HG02943 (cell line): ENCODE measurements at regions not wholly inside any gene's neighbourhood (a gene's known extent, or its start where the extent isn't known, plus 50 kb on each side); places are given as distances from the start of the nearest gene placed in this dataset.

Experiments
- ATAC-seq: cut with Tn5 transposase; IDR thresholded peaks from one replicate; pipeline ENCODE4 v1.9.1; 2021; ENCODE audit warnings: mild to moderate bottlenecking, low read depth, moderate library complexity; ENCODE audit not compliant: unreplicated experiment

DNA sequence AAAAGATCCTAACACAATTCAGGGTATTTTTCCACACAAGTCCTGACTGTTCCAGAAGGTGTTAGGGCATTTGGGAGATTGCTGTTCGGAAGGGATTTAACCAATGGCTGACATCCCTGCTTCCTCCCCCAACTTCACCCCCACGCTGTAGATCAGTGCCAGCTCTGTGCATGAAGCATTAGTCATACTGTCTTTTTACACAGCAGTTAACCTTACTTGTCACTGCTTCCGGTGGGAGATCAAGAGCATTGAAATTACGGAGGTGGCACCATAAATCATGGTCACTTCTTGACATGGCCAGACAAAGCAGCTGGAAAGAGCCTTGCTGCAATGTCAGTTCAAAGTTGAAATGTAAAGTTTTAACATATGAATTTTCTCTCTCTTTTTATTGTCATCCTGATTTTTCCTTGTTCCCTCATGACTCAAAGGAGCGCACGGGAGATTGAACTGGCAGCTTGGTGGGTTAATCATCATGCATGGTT lies 70.2 kb downstream of the HRH4 start:
- no peak for ATAC-seq

DNA sequence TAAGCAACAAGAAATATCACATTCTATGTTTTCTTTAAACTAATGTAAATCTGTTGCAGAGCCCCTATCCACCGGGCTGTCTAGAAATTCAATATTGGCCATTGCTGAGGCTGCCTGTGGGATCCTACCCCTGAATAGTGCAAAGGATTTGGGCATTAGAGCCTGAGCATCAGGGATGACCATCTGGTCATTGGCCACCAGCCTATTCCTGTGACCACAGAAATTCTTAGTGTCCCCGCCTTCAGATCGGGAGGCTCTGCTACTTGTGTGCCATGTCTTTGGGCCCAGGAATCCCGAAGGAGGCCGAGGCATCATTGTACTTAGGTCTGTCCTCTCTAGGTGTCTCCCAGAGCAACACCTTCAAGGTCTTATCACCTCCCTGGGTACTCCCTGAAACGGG lies 73.8 kb downstream of the HRH4 start:
- no peak for ATAC-seq

DNA sequence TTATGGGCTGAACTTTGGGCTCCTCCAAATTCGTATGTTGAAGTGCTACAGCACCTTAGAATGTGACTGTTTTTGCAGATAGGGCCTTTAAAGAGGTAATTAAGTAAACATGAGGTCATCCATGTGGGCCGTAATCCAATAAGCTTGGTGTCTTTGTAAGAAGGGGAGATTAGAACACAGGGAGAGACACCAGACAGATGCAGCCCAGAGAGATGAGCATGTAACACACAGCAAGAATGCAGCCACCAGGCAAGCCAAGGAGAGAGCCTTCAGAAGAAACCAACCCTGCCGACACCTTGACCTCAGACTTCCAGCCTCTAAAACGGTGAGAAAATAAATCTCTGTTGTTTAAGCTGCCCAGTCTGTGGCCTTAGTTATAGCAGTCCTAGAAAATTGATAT lies 74.3 kb downstream of the HRH4 start:
- ATAC-seq, result no peak

DNA sequence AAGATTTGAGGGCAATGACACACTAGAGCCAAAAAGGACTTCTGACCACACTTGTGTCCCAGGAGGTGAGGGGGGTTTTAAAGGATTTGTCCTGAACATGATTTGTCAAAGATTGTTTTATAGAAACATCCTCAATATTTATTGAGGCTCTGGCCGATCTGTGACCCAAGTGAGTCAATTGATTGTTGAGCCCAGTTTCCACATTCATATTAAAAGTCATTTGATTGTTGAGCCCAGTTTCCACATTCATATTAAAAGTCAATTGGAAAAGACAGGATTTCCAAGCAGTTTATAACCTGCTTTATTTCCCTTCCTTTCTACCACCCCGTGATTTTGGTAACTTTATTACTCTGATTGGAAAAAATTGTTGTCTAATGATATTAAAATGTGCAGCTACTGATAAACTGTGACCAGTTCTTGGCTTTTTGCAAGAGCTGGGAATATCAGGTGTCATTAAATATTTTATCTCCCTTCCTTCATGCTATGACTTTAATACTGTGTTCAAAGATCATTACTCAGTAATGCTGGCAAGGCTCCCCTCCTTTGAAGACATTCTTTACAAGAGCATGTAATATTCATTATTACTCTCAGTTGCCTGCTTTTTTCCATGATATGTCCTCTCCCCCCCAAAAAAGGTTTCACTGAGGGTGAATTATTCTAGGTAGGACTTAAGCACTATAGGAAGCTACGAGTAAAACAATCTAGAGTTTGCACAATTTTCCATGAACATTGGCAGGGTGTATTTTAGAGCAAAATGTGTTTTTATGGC lies 75.3 kb downstream of the HRH4 start:
- ATAC-seq, result no peak

DNA sequence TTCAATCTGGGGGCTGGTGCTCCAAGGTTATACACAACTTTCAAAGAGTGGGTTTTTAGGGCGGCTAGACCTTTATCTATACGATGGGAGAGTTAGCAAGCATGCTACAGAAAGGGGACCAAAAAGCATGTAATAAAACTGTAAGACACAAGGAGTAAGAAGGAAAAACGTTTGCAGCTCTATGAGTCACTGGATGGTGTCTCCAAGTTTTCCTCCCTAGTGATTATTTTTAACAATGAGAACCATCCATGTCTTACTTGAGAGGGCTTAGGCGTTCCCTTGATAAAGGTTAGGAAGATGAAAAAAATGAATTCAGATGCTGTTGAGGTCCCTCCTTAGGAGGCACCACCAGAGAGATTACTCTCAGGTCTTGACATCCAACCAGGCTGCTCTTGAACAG lies 75.9 kb downstream of the HRH4 start:
- no peak for ATAC-seq

DNA sequence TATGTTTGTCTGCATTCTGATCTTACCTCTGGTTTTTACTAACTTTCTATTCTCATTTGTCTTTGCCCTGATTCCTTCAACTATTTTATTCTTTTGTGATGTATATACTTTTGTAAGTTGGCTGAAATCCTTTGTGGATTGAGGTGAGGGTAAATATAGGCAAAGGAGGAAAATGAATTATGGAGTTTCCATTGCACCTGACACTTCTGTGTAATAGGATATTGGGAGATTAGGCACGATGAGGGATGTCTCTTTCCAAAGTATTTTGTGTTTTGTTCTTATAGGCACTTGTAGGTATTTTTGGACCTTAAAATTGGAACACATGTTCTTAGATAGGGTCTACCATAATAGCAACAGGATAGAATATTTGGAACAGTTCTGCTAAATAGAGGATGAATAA lies 76.4 kb downstream of the HRH4 start:
- ATAC-seq, result no peak

DNA sequence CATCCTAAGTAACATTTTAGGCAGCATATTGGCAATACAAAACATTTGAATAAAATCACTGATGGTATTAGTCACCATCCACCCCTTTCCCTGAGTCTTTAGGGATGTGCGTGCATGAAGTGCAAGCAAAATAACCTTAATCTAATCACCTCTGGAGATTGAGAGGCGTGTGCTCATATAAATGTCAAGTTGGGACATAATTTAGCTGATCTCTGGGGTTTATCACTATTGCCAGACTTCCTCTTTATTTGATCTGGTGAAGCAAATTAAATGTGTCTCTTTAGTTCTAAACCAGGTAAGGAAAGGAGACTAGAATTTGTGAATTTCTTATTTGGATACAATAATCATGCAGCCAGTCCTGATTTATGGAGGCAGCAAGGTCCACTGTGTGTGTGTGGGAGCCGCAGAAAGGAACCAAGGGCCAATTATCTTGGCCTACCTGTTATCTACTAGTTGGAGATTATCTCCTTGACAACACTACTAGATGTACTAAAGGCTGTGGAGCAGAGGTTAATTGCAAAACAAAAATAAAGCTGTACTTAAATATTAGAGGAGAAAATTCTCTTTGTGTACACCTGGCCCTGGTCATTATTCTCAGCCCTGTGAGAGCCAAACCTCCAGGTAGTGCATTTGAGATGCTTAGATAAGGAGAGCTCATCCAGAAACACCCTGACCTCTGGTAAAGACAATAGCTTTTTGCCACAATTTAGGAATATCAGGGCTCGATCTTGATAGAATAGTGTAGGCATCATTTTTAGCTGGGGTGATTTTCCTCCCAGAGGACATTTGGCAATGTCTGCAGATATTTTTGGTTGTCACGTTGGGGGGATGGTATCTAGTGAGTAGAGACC lies 78.2 kb downstream of the HRH4 start:
- no peak for ATAC-seq

DNA sequence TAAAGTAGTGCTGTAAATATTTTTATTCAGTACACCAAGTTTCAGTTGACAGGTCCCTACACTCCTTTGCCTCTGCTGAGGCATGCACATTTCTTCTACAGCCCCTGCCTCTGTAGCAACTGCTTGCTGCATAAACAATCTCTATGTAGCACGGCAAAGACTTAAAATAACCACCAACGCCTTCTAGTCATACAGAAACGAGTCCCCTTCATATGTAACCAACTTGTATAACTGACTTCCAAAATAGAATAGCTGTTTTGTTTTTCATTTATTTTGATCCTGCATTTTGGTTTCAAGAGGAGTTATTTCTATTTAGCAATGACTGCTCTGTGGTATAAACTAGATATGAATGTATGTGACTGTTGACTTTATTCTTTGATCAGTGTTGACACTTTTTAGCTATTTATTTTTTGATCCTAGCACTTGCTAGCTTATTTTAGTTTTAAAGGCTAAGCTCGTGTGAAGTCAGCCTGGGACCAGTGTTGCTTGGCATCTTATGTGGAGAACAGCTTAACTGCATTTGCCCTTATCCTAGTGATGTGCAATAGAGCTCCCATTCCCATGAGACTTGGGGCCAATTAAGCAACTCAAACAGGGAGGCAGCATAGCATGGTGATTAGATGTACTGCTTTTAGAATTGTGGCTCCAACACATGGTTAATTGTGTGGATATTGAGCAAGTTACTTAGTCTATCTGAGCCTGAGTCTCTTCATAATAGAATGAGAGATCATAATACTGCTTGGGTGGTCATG lies 79.6 kb downstream of the HRH4 start:
- no peak for ATAC-seq

DNA sequence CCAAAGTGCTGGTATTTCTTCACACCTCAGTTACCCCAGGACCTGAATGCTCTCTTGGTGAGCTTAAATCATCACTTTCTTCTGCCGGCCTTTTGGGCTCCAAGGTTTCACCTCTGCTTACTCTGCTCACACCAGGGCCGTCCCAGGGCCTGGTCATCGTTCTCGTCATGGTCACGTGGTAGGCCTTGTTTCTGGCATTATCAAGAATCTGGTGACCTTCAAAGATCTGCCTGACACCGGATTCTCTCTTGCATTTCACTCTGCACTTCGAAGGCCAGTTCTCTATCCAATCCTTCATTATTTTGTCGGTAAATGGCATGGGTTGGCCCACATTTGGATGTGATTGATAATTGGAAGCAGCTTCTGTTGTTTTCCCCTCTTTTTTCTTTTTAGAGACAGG lies 80.5 kb downstream of the HRH4 start:
- no peak for ATAC-seq

DNA sequence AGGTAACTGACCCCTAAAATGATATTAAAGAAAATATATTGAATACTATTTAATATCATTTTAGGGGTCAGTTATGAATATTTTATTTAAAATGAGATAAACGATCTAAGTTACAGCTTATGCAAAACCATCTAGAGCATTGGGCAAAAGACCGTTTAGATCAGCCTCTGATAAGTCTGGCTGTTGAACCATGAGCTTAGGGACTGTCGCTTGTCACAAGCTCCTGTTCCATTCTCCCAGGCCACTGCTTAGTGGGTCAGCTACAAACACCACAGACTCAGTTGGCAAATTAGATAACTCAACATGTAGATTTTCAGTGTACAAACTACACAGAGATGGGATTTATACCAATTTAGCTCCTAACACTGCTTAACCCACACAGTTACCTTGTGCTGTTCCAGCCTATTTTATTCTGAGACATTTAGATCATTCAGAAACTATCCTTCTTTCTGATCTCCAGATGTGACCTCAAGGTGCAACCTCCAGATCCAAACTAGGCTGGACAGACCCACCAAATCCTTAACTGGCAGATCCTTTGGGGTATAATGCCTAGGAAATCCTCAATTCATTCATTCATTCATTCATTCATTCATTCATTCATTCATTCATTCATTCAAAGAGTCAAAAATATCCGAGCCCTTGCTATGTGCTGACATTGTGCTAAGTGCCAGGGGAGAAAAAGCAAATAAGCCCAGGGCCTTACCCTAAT lies 82.8 kb downstream of the HRH4 start:
- no peak for ATAC-seq

DNA sequence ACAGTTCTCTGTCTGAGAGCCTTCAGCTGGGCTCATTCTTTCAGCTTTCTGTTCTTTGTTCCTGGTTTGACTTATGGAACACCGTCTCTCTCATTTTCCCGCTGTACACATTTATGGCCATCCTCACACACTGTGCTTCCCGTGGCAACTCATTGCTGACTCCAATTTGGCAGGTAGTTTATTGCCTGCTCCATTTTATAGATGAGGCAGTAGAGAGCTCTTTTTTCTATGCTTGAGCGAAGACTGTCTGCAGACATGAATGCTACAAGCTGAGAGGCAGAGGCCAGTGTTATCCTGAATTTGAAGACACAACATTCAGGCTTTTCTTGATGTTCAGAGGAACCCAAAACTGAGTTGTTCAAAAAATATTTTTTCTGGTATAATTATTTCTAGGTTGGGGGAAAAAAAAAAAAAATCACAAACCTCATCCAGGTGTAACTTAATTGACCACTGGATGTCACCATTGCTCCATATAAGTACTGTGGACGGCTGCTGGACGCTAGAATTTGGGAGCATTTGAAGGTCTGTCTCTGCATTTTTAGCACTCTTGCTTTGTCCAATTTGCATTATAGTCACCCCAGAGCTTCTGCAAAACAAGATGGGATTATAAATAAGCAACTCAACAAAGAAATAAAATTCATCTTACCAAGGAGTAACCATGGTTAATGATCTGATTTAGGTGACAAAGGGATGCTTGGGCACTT lies 83.5 kb downstream of the HRH4 start:
- no peak for ATAC-seq

DNA sequence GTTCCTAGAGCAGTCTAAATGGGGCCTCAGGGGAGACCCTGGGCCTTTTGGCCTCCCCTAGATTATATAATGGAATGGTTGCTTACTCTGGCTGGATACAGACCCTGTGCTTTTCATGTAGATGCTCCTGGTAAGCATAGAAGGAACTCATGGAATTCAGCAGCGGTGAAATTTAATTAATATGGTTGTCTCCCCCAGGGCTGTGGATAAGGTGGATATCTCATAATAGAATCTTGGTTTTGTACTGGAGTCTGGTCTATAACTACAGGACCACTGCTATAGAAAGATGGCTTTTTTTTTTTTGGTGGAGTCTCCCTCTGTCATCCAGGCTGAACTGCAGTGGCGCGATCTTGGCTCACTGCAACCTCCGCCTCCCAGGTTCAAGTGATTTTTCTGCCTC lies 84.5 kb downstream of the HRH4 start:
- ATAC-seq, result no peak

DNA sequence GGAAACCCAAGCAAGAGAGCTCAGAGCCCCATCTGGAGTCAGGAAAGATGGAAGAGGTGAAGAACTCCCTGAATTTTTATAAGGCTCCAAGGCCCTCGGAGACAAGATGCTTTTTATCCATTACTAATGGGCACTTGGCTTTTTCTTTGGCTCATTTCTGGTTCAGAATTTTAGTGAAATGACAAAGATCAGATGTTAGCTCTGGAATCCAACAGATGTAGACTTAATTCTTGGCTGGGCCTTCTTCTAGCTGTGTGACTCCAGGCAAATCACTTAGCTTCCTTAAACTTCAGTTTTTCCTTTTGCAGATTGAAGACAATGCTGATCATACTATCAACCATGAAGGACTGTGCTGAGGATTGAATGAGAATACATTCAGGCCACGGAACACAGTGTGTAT lies 85.2 kb downstream of the HRH4 start:
- ATAC-seq, result no peak

DNA sequence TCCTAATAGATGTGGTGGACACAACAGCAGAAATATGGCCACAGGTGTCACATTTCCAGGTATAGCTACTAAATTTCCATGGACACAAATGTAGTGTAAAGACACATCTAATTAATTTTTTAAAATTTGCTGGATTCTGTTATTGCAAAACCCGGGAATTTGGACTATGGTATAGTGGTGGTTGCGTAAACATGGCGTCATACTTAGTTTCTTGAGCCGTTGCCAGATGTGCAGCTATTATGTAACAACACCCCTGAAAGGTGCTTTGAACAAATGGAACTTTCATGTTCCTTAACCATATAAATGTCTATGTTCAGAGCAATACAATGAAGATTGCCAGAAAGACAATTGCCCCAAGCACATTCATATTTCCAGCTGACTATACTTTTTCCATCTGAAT lies 85.9 kb downstream of the HRH4 start:
- ATAC-seq, result no peak

DNA sequence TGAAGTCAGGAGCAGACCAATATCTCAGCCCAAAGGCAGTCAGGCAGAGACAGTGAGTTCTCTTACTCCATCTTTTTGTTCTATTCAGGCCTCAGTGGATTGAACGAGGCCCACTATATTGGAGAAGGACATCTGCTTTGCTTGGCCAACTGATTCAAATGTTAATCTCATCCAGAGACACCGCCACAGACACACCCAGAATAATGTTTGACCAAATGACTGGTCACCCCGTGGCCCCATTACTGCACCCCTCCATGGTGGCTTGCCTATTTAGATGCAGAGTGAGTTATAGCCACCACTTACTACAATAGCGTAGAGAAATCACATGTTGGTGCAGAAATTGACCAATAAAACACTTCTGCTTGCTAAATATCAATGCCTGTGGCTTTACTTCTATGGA lies 88.1 kb downstream of the HRH4 start:
- ATAC-seq, result no peak

DNA sequence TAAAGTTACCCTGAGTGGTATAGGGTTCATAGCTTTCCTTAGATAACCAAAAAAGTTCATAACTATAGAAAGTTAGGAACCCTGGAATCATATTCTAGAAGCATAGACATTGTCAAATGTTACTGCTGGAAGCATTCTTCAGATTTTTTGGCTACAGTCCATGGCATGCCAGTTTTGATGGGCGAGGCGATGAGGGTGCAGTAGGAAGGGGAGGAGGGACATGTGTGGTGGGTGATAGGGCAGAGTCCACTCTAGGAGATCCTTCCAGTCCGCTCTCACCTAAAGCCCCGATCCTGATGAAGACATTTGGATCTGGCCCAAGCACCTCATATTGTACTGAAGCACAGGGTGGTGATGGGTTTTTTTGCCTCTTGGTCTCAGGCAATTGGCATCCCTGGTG lies 91.8 kb downstream of the HRH4 start:
- no peak for ATAC-seq

DNA sequence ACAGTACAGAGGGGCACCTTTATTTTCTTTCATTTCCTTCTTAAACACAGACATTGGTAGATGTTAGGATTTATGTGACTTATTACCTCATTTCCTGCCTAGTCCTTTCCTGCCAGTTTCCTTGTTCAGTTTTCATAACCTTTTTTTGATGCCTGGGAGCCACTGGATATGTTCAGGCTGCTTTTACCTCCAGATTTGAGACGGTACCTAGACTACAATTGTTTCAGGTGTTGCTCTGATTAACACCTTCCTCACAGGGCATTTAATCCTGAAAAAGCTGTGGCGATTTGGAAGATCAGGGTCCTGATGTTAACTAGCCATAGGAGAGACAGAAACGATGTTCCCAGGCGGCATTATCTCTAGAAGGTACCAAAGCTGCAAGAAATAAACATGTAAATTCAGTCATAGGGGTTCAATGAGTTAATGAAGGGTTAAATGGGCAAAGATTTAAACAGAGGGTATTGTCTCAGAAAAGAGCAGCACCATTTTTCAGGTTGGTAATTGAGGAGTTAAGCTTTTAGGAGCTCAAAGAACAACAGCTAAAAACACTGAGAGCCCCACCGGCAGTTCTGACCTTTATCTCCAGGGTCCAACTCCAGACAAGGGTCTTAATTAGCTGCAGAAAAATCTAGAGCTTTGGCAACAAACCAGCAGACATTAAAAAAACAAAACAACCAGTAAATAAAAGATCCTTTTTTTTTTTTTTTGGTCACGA lies 93.3 kb downstream of the HRH4 start:
- ATAC-seq, result no peak

DNA sequence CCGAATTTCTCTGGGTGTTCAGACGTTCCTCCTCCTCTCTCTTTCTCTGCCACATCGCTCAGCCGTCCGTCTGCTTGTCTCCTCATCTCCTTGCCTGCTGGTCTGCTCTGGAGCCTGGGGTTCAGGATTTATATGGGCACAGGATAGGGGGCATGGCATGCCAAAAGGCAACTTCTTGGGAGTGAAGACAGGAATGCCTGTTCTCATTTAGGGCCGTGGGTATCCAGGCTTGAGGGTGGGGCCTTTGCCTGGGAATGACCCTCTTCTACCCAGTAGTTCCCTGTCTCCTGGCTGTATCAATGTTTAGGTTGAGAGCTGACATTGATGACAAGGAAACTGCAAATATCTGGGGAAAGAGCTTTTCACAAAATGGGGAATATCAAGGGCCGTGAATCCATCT lies 98.0 kb downstream of the HRH4 start:
- ATAC-seq, result no peak

DNA sequence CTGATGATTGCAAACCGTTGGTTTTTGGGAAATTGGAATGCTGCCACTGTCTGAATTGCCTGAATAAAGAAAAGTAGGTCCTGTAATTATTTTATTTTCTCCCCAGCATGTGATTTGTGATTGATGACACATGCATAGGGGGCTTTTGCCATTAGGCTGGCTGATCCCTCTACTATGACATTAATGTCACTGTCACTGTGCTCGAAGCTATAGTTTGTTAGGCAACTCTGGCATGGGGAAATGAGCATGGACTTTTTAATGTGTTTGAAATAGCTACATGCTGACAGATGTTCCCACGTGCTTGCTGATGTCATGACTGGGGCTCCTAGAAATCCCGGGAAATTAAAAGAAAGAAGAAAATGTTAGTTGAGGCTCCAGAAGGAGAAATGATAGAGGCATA lies 99.1 kb downstream of the HRH4 start:
- ATAC-seq, result no peak
